ENCODE measurements at regions not wholly inside any gene's neighbourhood (a gene's known extent, or its start where the extent isn't known, plus 50 kb on each side); places are given as distances from the start of the nearest gene placed in this dataset.

GRCh38 chr5:107268241-107268640 lies 402.5 kb downstream of the EFNA5 start:
- no peaks in the 10 kb centered on the region for H3K9me3 ChIP-seq (ENCODE audit: low read depth)
- H3K36me3 ChIP-seq, result no peaks in the 10 kb centered on the region
- no peaks in the 10 kb centered on the region for H3K27me3 ChIP-seq
- no peak overlapping the region for H3K27ac ChIP-seq
- DNase-seq (ENCODE audit: low read depth in 1 of 2, low spot score in 1 of 2), result no peak
- no peak for TF ChIP-seq CTCF (IDR thresholded peaks at IDR 0.05; ENCODE audit: low read depth, low read length)
- H3K4me3 ChIP-seq, result no peak overlapping the region
- no peaks in the 10 kb centered on the region for H3K4me1 ChIP-seq (ENCODE audit: low read depth)

DNA sequence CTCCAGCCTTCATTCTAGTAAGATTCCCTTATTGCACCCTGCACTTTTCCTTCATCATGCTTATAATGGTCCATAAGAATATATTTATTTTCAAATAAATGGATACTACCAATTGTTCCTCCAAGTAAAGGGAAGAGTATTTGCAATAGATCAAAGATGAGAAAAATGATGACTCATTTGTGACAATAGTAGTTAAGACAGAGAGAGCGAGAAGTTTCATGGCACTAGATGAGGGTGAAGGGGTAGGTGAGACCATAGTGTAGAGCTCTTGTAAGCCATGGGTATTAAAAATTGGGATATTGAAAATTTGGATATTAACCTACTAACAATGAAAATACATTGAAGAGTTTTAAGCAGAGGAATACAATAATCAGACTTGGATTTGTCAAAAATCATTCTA lies 404.6 kb downstream of the EFNA5 start:
- Histone ChIP-seq H3K27me3 (no peaks in the 10 kb centered on the region), H3K4me1 (ENCODE audit: low read depth) (no peaks in the 10 kb centered on the region), H3K27ac (no peak overlapping the region), H3K36me3 (no peaks in the 10 kb centered on the region), H3K9me3 (ENCODE audit: low read depth) (no peaks in the 10 kb centered on the region), H3K4me3 (no peak overlapping the region)
- no peak for TF ChIP-seq CTCF (IDR thresholded peaks at IDR 0.05; ENCODE audit: low read depth, low read length)
- no peak for DNase-seq (ENCODE audit: low read depth in 1 of 2, low spot score in 1 of 2)

DNA sequence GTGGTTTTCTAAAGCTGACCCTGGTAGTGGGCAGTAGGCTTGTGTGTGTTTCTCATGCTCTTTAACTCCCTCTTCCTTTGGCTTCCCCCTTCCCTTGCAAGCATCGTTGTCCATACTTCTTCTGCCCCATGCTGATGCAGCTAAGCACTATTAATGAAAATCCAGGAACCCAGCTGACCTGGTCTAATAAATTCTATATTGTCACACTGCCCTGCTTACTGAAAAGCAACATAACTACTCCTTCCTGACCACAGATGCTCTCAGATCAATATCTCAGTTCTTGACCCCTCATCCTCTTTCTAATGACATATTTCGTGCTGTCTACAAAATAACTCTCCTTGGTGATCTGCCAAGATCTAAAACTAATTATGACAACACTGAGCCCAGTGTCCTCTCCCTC lies 405.5 kb downstream of the EFNA5 start:
- Histone ChIP-seq H3K36me3 (no peaks in the 10 kb centered on the region), H3K9me3 (ENCODE audit: low read depth) (no peaks in the 10 kb centered on the region), H3K4me1 (ENCODE audit: low read depth) (no peaks in the 10 kb centered on the region), H3K27me3 (no peaks in the 10 kb centered on the region), H3K4me3 (no peak overlapping the region), H3K27ac (no peak overlapping the region)
- no peak for TF ChIP-seq CTCF (IDR thresholded peaks at IDR 0.05; ENCODE audit: low read depth, low read length)
- DNase-seq (ENCODE audit: low read depth in 1 of 2, low spot score in 1 of 2), result no peak

DNA sequence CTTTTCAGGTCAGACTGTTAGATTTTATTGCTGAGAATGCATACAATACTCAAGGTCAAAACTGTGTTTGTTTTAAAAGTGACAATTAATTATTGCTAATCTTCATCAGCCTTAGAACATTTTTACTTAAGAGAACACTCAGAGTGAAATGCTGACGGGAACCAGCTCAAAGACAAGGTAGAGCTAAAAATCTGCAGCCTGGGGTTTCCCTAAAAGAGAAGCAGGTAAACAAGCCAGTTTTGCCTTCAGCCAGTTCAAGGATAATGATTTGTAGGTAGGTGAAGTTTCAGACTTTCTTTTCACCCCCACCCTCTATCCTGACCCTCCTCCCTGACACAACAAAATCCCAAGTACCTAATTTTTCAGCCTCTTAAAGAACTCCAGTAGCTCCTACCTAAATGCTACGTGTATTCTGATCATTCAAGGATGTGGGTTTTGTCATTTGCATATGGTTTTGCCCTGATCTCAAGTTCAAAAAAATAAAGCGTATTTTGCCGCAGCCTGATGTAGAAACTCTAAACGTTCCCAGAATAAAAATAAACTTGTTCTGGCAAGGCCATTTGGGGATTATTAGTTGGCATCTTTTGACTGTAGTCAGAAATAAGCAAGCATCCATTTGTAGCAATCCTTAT lies 407.2 kb downstream of the EFNA5 start:
- Histone ChIP-seq H3K4me1 (ENCODE audit: low read depth) (no peaks in the 10 kb centered on the region), H3K36me3 (no peaks in the 10 kb centered on the region), H3K9me3 (ENCODE audit: low read depth) (no peaks in the 10 kb centered on the region), H3K4me3 (no peak overlapping the region), H3K27me3 (no peaks in the 10 kb centered on the region), H3K27ac (no peak overlapping the region)
- no peak for DNase-seq (ENCODE audit: low read depth in 1 of 2, low spot score in 1 of 2)
- no peak for TF ChIP-seq CTCF (IDR thresholded peaks at IDR 0.05; ENCODE audit: low read depth, low read length)

DNA sequence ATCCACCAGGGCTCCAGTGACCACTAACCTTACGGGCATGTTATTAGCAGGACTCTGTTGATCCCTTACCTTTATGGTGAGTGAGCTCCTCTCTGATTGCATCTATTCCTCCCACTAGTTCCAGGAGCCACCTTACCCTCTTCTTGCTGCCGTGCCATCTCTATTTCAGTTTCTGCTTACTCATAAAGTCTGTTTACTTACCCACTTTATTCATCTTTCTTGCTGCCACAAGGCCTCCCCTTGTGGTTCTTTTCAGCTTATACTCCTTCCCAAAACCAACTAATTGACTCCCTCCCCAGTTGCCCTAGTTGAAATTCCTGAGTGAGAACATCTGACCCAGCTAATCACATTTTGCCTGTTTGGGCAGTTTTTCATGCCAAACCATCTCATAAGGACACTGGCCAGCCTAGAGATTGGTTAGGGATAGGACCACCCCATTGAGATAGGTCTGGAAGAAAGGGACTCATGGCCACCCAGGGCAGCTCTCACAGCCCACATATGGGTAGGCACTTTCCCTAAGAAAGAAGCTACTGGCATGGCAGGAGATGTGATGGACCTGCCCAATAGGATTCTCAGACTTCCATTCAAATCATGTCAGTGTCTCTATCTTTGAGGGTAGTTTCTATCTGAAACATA lies 412.7 kb downstream of the EFNA5 start:
- no peak for DNase-seq (ENCODE audit: low read depth in 1 of 2, low spot score in 1 of 2)
- H3K27me3 ChIP-seq, result no peaks in the 10 kb centered on the region
- no peak for TF ChIP-seq CTCF (IDR thresholded peaks at IDR 0.05; ENCODE audit: low read depth, low read length)
- no peak overlapping the region for H3K4me3 ChIP-seq
- no peaks in the 10 kb centered on the region for H3K4me1 ChIP-seq (ENCODE audit: low read depth)
- H3K27ac ChIP-seq, result no peak overlapping the region
- H3K9me3 ChIP-seq (ENCODE audit: low read depth), result no peaks in the 10 kb centered on the region
- no peaks in the 10 kb centered on the region for H3K36me3 ChIP-seq
